HCEC 1CT (cell line): ENCODE measurements at regions not wholly inside any gene's neighbourhood (a gene's known extent, or its start where the extent isn't known, plus 50 kb on each side); places are given as distances from the start of the nearest gene placed in this dataset.

ENCODE experiments used
- DNase-seq: peaks from one replicate; pipeline ENCODE4 v3.0.0-alpha.2; 2017

- no peak for DNase-seq
Observed at GRCh38 chr15:31245756-31246155, 80.9 kb upstream of the KLF13 start.

GRCh38 chr15:31247404-31247803 is 79.2 kb upstream of the KLF13 start:
- DNase-seq: no peak

DNA sequence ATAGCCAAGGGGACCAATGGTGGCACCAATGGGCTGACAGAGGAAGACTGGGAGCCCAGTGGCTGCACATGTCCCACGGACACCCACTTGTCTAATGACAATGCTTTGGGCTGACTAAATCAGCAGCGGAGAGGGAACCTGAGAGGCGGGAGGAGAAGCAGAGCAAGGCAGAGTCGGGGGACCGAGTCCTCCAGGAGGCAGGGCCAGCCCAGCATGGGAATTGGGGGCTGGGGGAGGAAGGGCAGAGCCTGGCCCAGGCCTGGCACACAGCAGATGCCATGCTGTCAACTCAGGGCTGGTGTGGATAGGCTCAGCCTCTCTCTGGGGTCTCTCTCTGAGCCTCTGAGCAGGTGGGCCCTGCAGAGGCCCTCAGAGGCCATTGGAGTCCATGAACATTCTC is 78.4 kb upstream of the KLF13 start:
- no peak for DNase-seq

DNA sequence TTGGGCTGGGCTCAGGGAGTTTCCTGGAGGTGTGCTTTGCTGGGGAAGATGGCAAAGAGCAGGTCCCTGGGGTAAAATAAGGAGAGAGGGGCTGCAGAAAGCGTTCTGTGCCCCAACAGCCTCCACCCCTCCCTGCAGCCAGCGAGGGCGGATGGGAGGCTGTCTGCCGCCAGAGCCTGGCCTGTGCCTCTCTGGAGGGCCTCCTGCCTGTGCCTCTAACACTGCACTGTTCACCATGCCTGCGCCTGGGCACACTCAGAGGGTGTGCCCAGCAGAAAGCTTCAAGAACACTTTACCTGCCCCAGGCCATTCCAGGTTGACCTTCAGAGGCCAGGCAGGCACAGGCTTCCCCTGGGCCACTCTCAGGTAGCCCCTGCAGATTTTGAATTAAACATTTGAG is 77.7 kb upstream of the KLF13 start:
- no peak for DNase-seq

- DNase-seq: no peak
Observed at GRCh38 chr15:31250033-31250432, 76.6 kb upstream of the KLF13 start.

- no peak for DNase-seq
Observed at GRCh38 chr15:31251165-31251564, 75.5 kb upstream of the KLF13 start.

GRCh38 chr15:31252171-31252785 is 74.4 kb upstream of the KLF13 start:
- DNase-seq: no peak

- peak; percentile 40 for DNase-seq
Observed at GRCh38 chr15:31254431-31255175, 72.0 kb upstream of the KLF13 start.

- no peak for DNase-seq
Observed at GRCh38 chr15:31255176-31255510, 71.5 kb upstream of the KLF13 start.

GRCh38 chr15:31255732-31256377 is 70.8 kb upstream of the KLF13 start:
- DNase-seq: no peak

DNA sequence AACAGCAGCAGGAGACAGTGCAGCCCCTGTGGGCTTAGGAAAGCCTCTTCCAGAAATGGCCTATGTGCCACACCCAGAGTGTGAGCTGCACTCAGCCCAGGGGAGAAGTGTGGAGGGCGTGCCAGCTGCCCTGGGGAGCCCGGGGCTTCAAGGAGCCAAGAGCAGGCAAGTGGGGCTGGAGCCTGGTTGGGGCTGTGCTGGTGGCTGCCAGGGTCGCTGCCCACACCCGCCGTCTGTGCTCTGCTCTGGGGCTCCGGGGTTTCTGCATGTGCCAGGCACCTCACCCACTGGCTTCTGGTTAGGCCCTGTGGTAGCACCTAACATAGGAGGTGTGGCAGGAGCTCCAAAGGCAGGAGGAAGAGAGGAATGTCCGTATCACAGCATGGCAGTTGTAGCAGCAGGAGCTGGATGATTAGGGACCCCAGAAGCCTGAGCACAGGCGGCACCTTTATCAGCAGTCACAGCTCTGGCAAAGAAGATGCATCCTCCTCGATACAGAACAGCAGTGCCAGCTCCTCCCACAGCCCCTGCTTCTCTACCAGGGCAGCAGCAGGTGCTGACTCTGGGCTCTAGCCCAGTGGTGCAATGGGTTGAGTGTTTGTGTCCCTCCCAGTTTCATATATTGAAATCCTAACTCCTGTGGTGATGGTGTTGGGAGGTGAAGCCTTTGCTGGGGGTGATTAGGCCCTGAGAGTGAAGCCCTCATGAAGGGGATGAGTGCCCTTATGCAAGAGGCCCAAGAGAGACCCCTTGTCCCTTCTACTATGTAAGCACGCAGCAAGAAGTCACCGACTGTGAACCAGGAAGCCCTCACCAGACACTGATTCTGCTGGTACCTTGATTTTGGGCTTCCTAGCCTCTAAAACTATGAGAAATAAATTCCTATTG is 70.0 kb upstream of the KLF13 start:
- no peak for DNase-seq

DNA sequence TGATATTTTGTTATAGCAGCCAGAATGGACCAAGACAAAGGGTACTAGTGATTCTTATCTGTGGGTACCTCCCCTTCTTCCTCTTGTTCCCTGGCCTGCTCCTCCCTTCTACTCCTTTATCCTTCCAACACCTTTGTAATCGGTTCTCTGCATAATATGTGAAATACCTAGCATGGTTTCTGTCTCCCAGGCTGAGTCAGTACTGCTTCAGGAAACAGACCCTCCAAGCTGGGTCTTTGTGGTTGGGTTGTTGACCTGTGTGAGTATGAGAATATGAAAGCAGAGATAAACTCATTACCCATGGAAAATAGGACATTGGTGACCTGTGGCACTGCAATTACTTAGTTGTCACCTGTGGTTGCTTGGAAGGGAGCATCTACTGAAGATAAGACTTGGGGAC is 69.3 kb upstream of the KLF13 start:
- no peak for DNase-seq

DNA sequence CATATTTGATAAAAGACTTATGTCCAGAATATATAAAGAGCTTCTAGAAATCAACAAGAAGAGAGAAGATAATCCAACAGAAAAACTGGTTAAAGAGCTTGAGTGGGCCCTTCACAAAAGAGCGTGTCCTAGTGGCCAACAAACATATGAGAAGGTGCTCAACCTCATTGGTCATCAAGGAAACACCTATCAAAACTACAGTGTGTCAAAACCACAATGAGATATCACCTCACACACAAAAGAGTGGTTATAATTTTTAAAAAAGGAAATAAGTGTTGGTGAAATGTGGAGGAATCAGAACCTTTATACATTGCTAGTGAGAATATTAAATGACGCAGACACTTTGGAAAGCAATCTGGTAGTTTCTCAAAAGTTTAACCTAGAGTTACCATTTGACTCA is 68.4 kb upstream of the KLF13 start:
- no peak for DNase-seq

DNA sequence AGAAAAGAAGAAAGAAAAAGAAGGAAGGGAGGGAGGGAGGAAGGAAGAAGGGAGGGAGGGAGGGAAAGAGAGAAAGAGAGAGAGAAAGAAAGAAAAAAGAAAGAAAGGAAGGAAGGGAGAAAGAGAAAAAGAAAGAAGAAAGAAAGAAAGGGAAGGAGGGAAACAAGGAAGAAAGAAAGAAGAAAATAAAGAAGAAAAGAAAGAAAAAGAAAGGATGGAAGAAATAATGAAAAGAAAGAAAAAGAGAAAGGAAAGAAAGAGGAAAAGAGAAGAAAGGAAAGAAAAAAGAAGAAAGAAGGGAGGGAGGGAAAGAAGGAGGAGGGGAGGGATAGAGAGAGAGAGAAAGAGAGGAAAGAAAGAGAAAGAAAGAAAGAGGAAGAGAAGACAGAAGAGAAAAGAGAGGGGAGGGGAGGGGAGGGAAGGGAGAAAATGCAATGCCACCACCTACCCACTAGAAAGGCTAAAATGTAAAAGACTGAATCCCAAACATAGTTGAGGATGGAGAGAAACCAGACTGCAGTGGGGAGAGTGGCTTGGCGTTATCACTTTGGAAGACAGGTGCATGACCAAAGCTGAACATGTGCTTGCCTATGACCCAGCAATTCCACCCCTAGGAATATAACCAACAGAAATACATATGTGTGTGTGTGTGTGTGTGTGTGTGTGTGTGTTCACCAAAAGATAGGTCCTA is 66.9 kb upstream of the KLF13 start:
- no peak for DNase-seq

- DNase-seq: no peak
Observed at GRCh38 chr15:31260646-31261265, 65.9 kb upstream of the KLF13 start.

DNA sequence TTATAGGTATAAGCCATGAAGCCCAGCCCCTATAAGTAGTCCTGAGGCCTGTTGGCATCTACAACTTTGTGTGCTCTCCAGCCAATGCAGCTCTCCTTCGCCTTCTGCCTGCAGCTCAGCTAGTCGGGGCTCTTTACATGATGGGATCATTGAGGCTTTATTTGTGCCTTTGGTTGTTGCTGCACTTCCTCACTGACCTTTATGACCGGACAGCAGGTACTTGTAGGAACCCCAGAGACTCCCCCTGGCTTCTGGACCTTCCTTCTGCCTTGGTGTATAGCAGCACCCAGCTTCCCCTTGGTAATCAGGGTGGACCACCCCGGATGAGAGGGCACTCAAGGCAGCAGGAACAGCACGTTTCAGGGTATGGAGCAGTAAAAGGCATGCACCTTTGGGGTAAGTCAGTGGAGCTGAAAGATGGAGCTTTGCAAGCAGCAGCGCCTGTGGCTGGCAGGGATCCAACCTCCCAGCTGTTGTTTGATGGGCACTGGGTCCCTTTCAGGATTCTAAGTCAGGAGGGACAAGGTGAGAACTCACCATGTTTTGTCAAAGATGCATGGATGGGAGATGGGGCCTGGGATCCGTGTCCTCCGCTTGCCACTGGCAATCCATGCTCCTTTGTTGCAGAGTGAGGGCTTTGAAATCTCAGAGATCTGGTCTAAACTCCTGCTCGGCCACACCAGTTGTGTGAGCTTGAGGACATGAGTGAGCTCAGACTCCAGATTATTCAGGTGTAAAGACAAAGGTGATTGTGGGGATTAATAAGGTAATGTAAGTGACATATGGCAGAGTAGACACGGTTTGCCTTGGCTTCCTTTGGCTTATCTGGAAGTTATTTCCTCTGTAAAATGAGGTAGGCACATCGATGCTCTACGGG is 65.1 kb upstream of the KLF13 start:
- no peak for DNase-seq

- DNase-seq: no peak
Observed at GRCh38 chr15:31262143-31262530, 64.5 kb upstream of the KLF13 start.

DNA sequence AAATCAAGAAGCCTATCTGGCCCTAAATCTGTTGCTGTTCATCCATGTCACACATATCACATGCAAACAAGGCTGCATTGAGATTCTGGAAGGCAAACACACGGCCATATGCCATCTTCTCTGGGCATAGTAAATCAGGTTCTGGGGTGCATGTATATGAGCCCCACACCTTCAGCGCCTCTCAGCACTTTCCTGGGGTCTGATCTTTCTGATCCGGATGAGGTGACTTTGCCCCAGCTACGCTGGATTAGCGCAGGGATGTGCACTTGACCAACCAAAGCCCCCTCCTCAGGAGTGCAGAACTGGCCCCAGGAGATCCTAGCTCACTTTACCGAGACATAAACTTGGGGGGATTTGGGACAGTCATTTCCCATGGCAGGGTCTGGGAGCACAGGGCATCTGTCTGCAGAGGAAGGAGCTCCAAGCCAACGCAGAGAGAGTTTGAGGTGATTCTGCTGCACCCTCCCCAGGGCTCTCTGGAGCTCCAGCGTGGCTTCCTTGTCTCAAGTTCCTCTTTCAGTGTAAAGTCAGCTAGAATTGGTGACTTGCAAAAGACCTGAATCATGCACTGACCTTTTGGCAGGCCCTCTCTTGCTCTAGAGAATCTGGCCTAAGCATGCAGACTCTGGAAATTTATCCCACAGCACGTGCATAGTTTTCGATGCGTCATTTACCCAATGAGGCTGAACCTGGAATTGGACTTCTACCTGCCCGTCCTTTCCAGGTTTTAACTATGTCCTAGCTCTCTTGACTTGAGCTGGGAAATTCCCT is 63.5 kb upstream of the KLF13 start:
- no peak for DNase-seq

- no peak for DNase-seq
Observed at GRCh38 chr15:31263751-31264558, 62.7 kb upstream of the KLF13 start.
